Neural progenitor cell (in vitro differentiated cells): ENCODE measurements at regions not wholly inside any gene's neighbourhood (a gene's known extent, or its start where the extent isn't known, plus 50 kb on each side); places are given as distances from the start of the nearest gene placed in this dataset.

ENCODE experiments used
- DNase-seq: peaks from one replicate; pipeline ENCODE4 v3.0.0-alpha.2; 2016; ENCODE audit warnings: low spot score
- H2AFZ ChIP-seq: fragments of 200-600 bp; sonication (generic); replicated peaks from 2 replicates; pipeline ENCODE4 v1.6.1; 2016; ENCODE audit warnings: antibody characterized with exemption
- H3F3A ChIP-seq: fragments of 200-600 bp; sonication (generic); 2 replicates; pipeline ENCODE4 v1.6.1; 2016; ENCODE audit warnings: antibody characterized with exemption, low read depth
- H3K27ac ChIP-seq: fragments of 200-600 bp; sonication (generic); 2 replicates; pipeline ENCODE4 v1.5.1; 2016; ENCODE audit warnings: mild to moderate bottlenecking
- H3K27me3 ChIP-seq: fragments of 200-600 bp; sonication (generic); 2 replicates; pipeline ENCODE4 v1.6.1; 2016; ENCODE audit warnings: mild to moderate bottlenecking, moderate library complexity
- H3K36me3 ChIP-seq: fragments of 200-600 bp; sonication (generic); 2 replicates; pipeline ENCODE4 v1.5.1; 2016
- H3K4me1 ChIP-seq: fragments of 200-600 bp; sonication (generic); 2 replicates; pipeline ENCODE4 v1.6.1; 2016; ENCODE audit warnings: mixed run types
- H3K4me2 ChIP-seq: fragments of 200-600 bp; sonication (generic); 2 replicates; pipeline ENCODE4 v1.6.1; 2016
- H3K4me3 ChIP-seq: fragments of 200-600 bp; sonication (generic); 2 replicates; pipeline ENCODE4 v1.5.1; 2016
- H3K79me2 ChIP-seq: fragments of 200-600 bp; sonication (generic); 2 replicates; pipeline ENCODE4 v1.6.1; 2016; ENCODE audit warnings: low read depth
- H3K9ac ChIP-seq: fragments of 200-600 bp; sonication (generic); 2 replicates; pipeline ENCODE4 v1.6.1; 2016
- H3K9me3 ChIP-seq: fragments of 200-600 bp; sonication (generic); 2 replicates; pipeline ENCODE4 v1.5.1; 2016; ENCODE audit warnings: low read depth
- H4K20me1 ChIP-seq: fragments of 200-600 bp; sonication (generic); 2 replicates; pipeline ENCODE4 v1.6.1; 2016; ENCODE audit warnings: low read depth
- H3K27ac Mint-ChIP-seq: 3 replicates; pipeline ENCODE4 v1.8.0; 2021; ENCODE audit warnings: mixed read lengths
- H3K27me3 Mint-ChIP-seq: 2 replicates; pipeline ENCODE4 v1.8.0; 2022; ENCODE audit warnings: low read depth, mild to moderate bottlenecking, inconsistent platforms, moderate library complexity, mixed read lengths; ENCODE audit not compliant: insufficient read depth
- H3K36me3 Mint-ChIP-seq: 3 replicates; pipeline ENCODE4 v1.8.0; 2021; ENCODE audit warnings: mixed read lengths
- H3K4me1 Mint-ChIP-seq: 3 replicates; pipeline ENCODE4 v1.8.0; 2021; ENCODE audit warnings: mixed read lengths
- H3K4me3 Mint-ChIP-seq: 3 replicates; pipeline ENCODE4 v1.8.0; 2021; ENCODE audit warnings: mild to moderate bottlenecking, moderate library complexity, mixed read lengths
- H3K9me3 Mint-ChIP-seq: 3 replicates; pipeline ENCODE4 v1.8.0; 2020; ENCODE audit warnings: mixed read lengths
- CTCF ChIP-seq: fragments of 200-600 bp; sonication (generic); IDR thresholded peaks from 2 replicates; pipeline ENCODE4 v1.5.1; 2017; ENCODE audit warnings: antibody characterized with exemption, mild to moderate bottlenecking
- EZH2 ChIP-seq: fragments of 200-600 bp; sonication (generic); IDR thresholded peaks from 2 replicates; pipeline ENCODE4 v1.6.1; 2017; ENCODE audit warnings: antibody characterized with exemption, mild to moderate bottlenecking, moderate library complexity
- EZH2phosphoT487 ChIP-seq: fragments of 200-600 bp; sonication (generic); IDR thresholded peaks from 2 replicates; pipeline ENCODE4 v1.6.1; 2017; ENCODE audit warnings: antibody characterized with exemption

- H4K20me1 ChIP-seq, result no peaks in the 10 kb centered on the region
- no peak overlapping the region for H2AFZ ChIP-seq
- H3K36me3 Mint-ChIP-seq, result no peaks in the 10 kb centered on the region
- no peaks in the 10 kb centered on the region for H3K36me3 ChIP-seq
- H3K27me3 ChIP-seq, result no peaks in the 10 kb centered on the region
- H3F3A ChIP-seq, result no peaks in the 10 kb centered on the region
- H3K9ac ChIP-seq, result no peak overlapping the region
- no peaks in the 10 kb centered on the region for H3K79me2 ChIP-seq
- H3K27ac ChIP-seq, result no peak overlapping the region
- no peak overlapping the region for H3K4me3 ChIP-seq
- H3K9me3 Mint-ChIP-seq, result no peaks in the 10 kb centered on the region
- DNase-seq, result no peak
- H3K9me3 ChIP-seq, result no peaks in the 10 kb centered on the region
- no peaks in the 10 kb centered on the region for H3K27me3 Mint-ChIP-seq
- H3K4me1 Mint-ChIP-seq, result no peaks in the 10 kb centered on the region
- no peak overlapping the region for H3K4me2 ChIP-seq
- TF ChIP-seq EZH2 (no peak), CTCF (no peak), EZH2phosphoT487 (no peak)
- no peaks in the 10 kb centered on the region for H3K4me1 ChIP-seq
- no peak overlapping the region for H3K4me3 Mint-ChIP-seq
- H3K27ac Mint-ChIP-seq, result no peak overlapping the region
These were observed 1536.2 kb downstream of the EFNA5 start for GRCh38 chr5:106134549-106134948.

GRCh38 chr5:106127985-106128384 is 1542.8 kb downstream of the EFNA5 start:
- no peaks in the 10 kb centered on the region for H3K36me3 ChIP-seq
- no peaks in the 10 kb centered on the region for H3K9me3 Mint-ChIP-seq
- no peak overlapping the region for H3K4me3 ChIP-seq
- no peak overlapping the region for H3K9ac ChIP-seq
- no peaks in the 10 kb centered on the region for H3K36me3 Mint-ChIP-seq
- no peaks in the 10 kb centered on the region for H3K27me3 ChIP-seq
- H3K79me2 ChIP-seq, result no peaks in the 10 kb centered on the region
- no peak overlapping the region for H3K4me2 ChIP-seq
- no peaks in the 10 kb centered on the region for H4K20me1 ChIP-seq
- no peak overlapping the region for H3K27ac Mint-ChIP-seq
- no peak overlapping the region for H2AFZ ChIP-seq
- H3K4me1 Mint-ChIP-seq, result no peaks in the 10 kb centered on the region
- H3K4me3 Mint-ChIP-seq, result no peak overlapping the region
- no peaks in the 10 kb centered on the region for H3K9me3 ChIP-seq
- H3K27me3 Mint-ChIP-seq, result no peaks in the 10 kb centered on the region
- no peaks in the 10 kb centered on the region for H3F3A ChIP-seq
- no peaks in the 10 kb centered on the region for H3K4me1 ChIP-seq
- no peak overlapping the region for H3K27ac ChIP-seq
- no peak for TF ChIP-seq EZH2
- no peak for TF ChIP-seq CTCF
- TF ChIP-seq EZH2phosphoT487, result no peak
- DNase-seq, result no peak

GRCh38 chr5:106127341-106127781 is 1543.4 kb downstream of the EFNA5 start:
- no peaks in the 10 kb centered on the region for H3K9me3 Mint-ChIP-seq

More at GRCh38 chr5:106127341-106127781, 1543.4 kb downstream of the EFNA5 start:
- no peak overlapping the region for H3K27ac ChIP-seq
- no peaks in the 10 kb centered on the region for H3K4me1 Mint-ChIP-seq
- no peaks in the 10 kb centered on the region for H3K4me1 ChIP-seq
- H3K36me3 Mint-ChIP-seq, result no peaks in the 10 kb centered on the region
- no peak for DNase-seq
- H4K20me1 ChIP-seq, result no peaks in the 10 kb centered on the region
- no peaks in the 10 kb centered on the region for H3K27me3 ChIP-seq
- H2AFZ ChIP-seq, result no peak overlapping the region
- no peak overlapping the region for H3K27ac Mint-ChIP-seq
- no peaks in the 10 kb centered on the region for H3K36me3 ChIP-seq
- TF ChIP-seq CTCF (no peak), EZH2phosphoT487 (no peak), EZH2 (no peak)
- no peaks in the 10 kb centered on the region for H3K9me3 ChIP-seq
- no peak overlapping the region for H3K4me2 ChIP-seq
- no peaks in the 10 kb centered on the region for H3K79me2 ChIP-seq
- no peaks in the 10 kb centered on the region for H3K27me3 Mint-ChIP-seq
- no peak overlapping the region for H3K4me3 Mint-ChIP-seq
- H3F3A ChIP-seq, result no peaks in the 10 kb centered on the region
- H3K4me3 ChIP-seq, result no peak overlapping the region
- no peak overlapping the region for H3K9ac ChIP-seq
